ENCODE measurements at regions not wholly inside any gene's neighbourhood (a gene's known extent, or its start where the extent isn't known, plus 50 kb on each side); places are given as distances from the start of the nearest gene placed in this dataset.

- in situ Hi-C loops (cut with HindIII; ENCODE audit: extremely low pct_ligation_motif_present, low pct_unique_long_range_greater_than_20kb): loop anchor here (5.0 kb wide), 2 partner anchors 865 to 1385 kb away; no protein-coding TSS in a partner anchor
- no peak overlapping the region for H3K9ac ChIP-seq (ENCODE audit: insufficient read depth, low read depth, low read length)
- WGBS (ENCODE audit: low lambda C conversion rate): 0% methylated on average over 1 of the region's 1 CpG
- CTCF ChIA-PET (ENCODE audit: low intra/inter-chr PET ratio, low total read pairs): interaction anchor here (2.4 kb wide), 1 partner anchor 865 kb away, joined by 20 read pairs; no protein-coding TSS in a partner anchor
- BruUV-seq (replicated peaks): no TSS peak
- TF ChIP-seq ZNF546 (CRISPR knock-in tag; conservative IDR thresholded peaks at IDR 0.05) (no peak), KLF16 (CRISPR knock-in tag; IDR thresholded peaks at IDR 0.05) (no peak), ZFP62 (CRISPR knock-in tag; IDR thresholded peaks at IDR 0.05) (no peak), MBD4 (IDR thresholded peaks at IDR 0.05; ENCODE audit: borderline replicate concordance, low read length) (no peak), TARDBP (CRISPR knock-in tag; IDR thresholded peaks at IDR 0.05) (no peak), PRPF4 (IDR thresholded peaks at IDR 0.05; ENCODE audit: low read depth, low read length, poor library complexity, severe bottlenecking) (no peak), ARNT (IDR thresholded peaks at IDR 0.05) (no peak), ATM (IDR thresholded peaks at IDR 0.05; ENCODE audit: borderline replicate concordance) (no peak), KDM3A (CRISPR knock-in tag; IDR thresholded peaks at IDR 0.05; ENCODE audit: low read depth) (no peak), RARG (CRISPR knock-in tag; IDR thresholded peaks at IDR 0.05; ENCODE audit: low read depth) (no peak)
- H3K4me3 ChIP-seq (replicated peaks in 1 of 3; ENCODE audit: insufficient read depth in 1 of 3, low read depth in 2 of 3, low read length in 3 of 3): no peak overlapping the region
- H3K79me2 ChIP-seq (ENCODE audit: insufficient read depth, low read length): no peaks in the 10 kb centered on the region
- H3K27me3 ChIP-seq (ENCODE audit: control insufficient read depth in 1 of 2, insufficient read depth in 2 of 2, low read length in 2 of 2): no peaks in the 10 kb centered on the region
- FAIRE-seq: no peak
- H3K4me1 ChIP-seq (ENCODE audit: insufficient read depth, low read length): no peaks in the 10 kb centered on the region
- no peak overlapping the region for H3K4me2 ChIP-seq (ENCODE audit: low read depth, low read length)
- intact Hi-C loops (cut with micrococcal nuclease; ENCODE audit: unreplicated experiment): loop anchor here (5.0 kb wide), 1 partner anchor 320 kb away; no protein-coding TSS in a partner anchor
- H3K27ac ChIP-seq (ENCODE audit: extremely low read length, insufficient read depth, low read length): no peak overlapping the region
- POLR2A ChIA-PET: no interaction called here
- no peaks in the 10 kb centered on the region for H4K20me1 ChIP-seq (ENCODE audit: insufficient read depth, low read length)
- no peak overlapping the region for H2AFZ ChIP-seq (ENCODE audit: low read length)
- H3K36me3 ChIP-seq (replicated peaks in 1 of 2; ENCODE audit: control insufficient read depth in 1 of 2, insufficient read depth in 2 of 2, low read length in 2 of 2): no peaks in the 10 kb centered on the region
- H3K9me3 ChIP-seq (ENCODE audit: low read length): no peaks in the 10 kb centered on the region
- no peak for DNase-seq (ENCODE audit: low spot score)
- ATAC-seq: no peak
These were observed 61.1 kb upstream of the CPHXL start for GRCh38 chr16:75787440-75787839.

DNA sequence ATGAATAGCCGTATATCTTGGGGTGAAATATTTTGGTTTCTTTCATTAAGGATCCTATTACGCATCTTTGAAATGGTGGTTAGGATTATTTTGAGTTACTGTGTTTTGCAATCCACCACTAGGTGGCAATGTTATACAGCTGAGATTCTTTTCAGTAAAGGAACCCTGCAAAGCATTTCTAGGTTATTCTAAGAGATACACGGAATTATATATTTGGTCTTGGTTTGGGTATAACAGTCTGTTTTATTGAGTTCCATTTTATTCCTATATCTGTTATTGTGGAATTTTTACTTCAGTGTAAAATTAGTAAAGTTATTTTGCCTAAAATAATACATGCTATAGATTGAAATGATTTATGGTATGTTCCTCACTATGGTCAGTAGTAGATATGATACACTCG, 62.9 kb upstream of the CPHXL start:
- H3K79me2 ChIP-seq (ENCODE audit: insufficient read depth, low read length): no peaks in the 10 kb centered on the region
- CTCF ChIA-PET (ENCODE audit: low intra/inter-chr PET ratio, low total read pairs): interaction anchor here (1.0 to 2.4 kb wide), 3 partner anchors 851 to 1382 kb away, joined by 6 to 37 read pairs (median 20); no protein-coding TSS in a partner anchor
- in situ Hi-C loops (cut with HindIII; ENCODE audit: extremely low pct_ligation_motif_present, low pct_unique_long_range_greater_than_20kb): loop anchor here (5.0 kb wide), 2 partner anchors 863 to 1383 kb away; no protein-coding TSS in a partner anchor
- POLR2A ChIA-PET: no interaction called here
- no peaks in the 10 kb centered on the region for H3K4me1 ChIP-seq (ENCODE audit: insufficient read depth, low read length)
- H3K9ac ChIP-seq (ENCODE audit: insufficient read depth, low read depth, low read length): no peak overlapping the region
- DNase-seq (ENCODE audit: low spot score): peak; percentile 53
- intact Hi-C loops (cut with micrococcal nuclease; ENCODE audit: unreplicated experiment): loop anchor here (1.0 to 5.0 kb wide), 4 partner anchors 318 to 1382 kb away; no protein-coding TSS in a partner anchor
- H3K4me2 ChIP-seq (ENCODE audit: low read depth, low read length): no peak overlapping the region
- no peak overlapping the region for H3K4me3 ChIP-seq (replicated peaks in 1 of 3; ENCODE audit: insufficient read depth in 1 of 3, low read depth in 2 of 3, low read length in 3 of 3)
- BruUV-seq (replicated peaks): no TSS peak
- no peak overlapping the region for H3K27ac ChIP-seq (ENCODE audit: extremely low read length, insufficient read depth, low read length)
- WGBS (ENCODE audit: low lambda C conversion rate): 11% methylated on average over 4 of the region's 4 CpGs
- peak; percentile 85 for FAIRE-seq
- no peaks in the 10 kb centered on the region for H3K9me3 ChIP-seq (ENCODE audit: low read length)
- no peaks in the 10 kb centered on the region for H3K36me3 ChIP-seq (replicated peaks in 1 of 2; ENCODE audit: control insufficient read depth in 1 of 2, insufficient read depth in 2 of 2, low read length in 2 of 2)
- H3K27me3 ChIP-seq (ENCODE audit: control insufficient read depth in 1 of 2, insufficient read depth in 2 of 2, low read length in 2 of 2): no peaks in the 10 kb centered on the region
- H2AFZ ChIP-seq (ENCODE audit: low read length): no peak overlapping the region
- H4K20me1 ChIP-seq (ENCODE audit: insufficient read depth, low read length): no peaks in the 10 kb centered on the region
- peak; percentile 82 for ATAC-seq
- TF ChIP-seq, protein P1, sequence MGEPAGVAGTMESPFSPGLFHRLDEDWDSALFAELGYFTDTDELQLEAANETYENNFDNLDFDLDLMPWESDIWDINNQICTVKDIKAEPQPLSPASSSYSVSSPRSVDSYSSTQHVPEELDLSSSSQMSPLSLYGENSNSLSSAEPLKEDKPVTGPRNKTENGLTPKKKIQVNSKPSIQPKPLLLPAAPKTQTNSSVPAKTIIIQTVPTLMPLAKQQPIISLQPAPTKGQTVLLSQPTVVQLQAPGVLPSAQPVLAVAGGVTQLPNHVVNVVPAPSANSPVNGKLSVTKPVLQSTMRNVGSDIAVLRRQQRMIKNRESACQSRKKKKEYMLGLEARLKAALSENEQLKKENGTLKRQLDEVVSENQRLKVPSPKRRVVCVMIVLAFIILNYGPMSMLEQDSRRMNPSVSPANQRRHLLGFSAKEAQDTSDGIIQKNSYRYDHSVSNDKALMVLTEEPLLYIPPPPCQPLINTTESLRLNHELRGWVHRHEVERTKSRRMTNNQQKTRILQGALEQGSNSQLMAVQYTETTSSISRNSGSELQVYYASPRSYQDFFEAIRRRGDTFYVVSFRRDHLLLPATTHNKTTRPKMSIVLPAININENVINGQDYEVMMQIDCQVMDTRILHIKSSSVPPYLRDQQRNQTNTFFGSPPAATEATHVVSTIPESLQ (CRISPR knock-in tag; conservative IDR thresholded peaks at IDR 0.05): 0 out of 2 replicates have a peak, but pooled peaks have one; percentile 56
- TF ChIP-seq SOX13 (IDR thresholded peaks at IDR 0.05) (no peak), SOX13 (CRISPR knock-in tag; conservative IDR thresholded peaks at IDR 0.05 in 1 of 2, IDR thresholded peaks at IDR 0.05 in 1 of 2) (0 out of 4 replicates have a peak, but pooled peaks of 1 of the 2 experiments have one; percentile 6), RAD21 (CRISPR knock-in tag; IDR thresholded peaks at IDR 0.05) (peak; percentile 52; the same call in 1 of the 2 replicates), SMC3 (IDR thresholded peaks at IDR 0.05; ENCODE audit: low read length) (peak; percentile 75), ZBTB8A (CRISPR knock-in tag; IDR thresholded peaks at IDR 0.05; ENCODE audit: borderline replicate concordance, low read depth) (no peak), STAG1 (CRISPR knock-in tag; IDR thresholded peaks at IDR 0.05) (peak; percentile 90), CHD2 (IDR thresholded peaks at IDR 0.05; ENCODE audit: low read depth, low read length) (no peak)

All from HepG2 (cell line).